Lower leg skin (tissue), 4 donors: ENCODE measurements at regions not wholly inside any gene's neighbourhood (a gene's known extent, or its start where the extent isn't known, plus 50 kb on each side); places are given as distances from the start of the nearest gene placed in this dataset.

Experiments used
- DNase-seq, 2 donors: peaks; one replicate each; pipeline ENCODE4 v3.0.0-alpha.2; 2019; ENCODE audit warnings: low spot score in 2 of 2
- H3K4me3 ChIP-seq: fragments of 200-600 bp; sonication (generic); 2 replicates; pipeline ENCODE4 v1.5.1; 2017; ENCODE audit warnings: mild to moderate bottlenecking, low read depth; ENCODE audit not compliant: poor library complexity, severe bottlenecking
- CTCF ChIP-seq, 3 donors: fragments of 450-650 bp; IDR thresholded peaks; one replicate each; pipeline ENCODE4 v1.5.1; 2016; ENCODE audit warnings: antibody characterized with exemption in 3 of 3, mild to moderate bottlenecking in 3 of 3, moderate library complexity in 2 of 3
- POLR2A ChIP-seq, 2 donors: fragments of 450-650 bp; IDR thresholded peaks; one replicate each; pipeline ENCODE4 v1.6.1; 2016 to 2017; ENCODE audit warnings: antibody characterized with exemption in 2 of 2, mild to moderate bottlenecking in 1 of 2, moderate library complexity in 1 of 2
- WGBS, 2 donors: methylation state at CpG; one replicate each; pipeline ENCODE4 v1.1.5; 2018; 5-methylcytosine and 5-hydroxymethylcytosine counted together
- intact Hi-C: fragments of 100-400 bp; cut with DNase I; formaldehyde crosslinking; loops from one replicate; pipeline ENCODE4 v1.15.0; 2023; ENCODE audit warnings: low total_unique reads

GRCh38 chr3:126245811-126246727 is 65.7 kb upstream of the ALDH1L1 start:
- WGBS, 2 donors, result 56 to 59% methylated on average over 14 of the region's 14 CpGs
- intact Hi-C loops, result no loop called here
- no peak for DNase-seq
- no peak overlapping the region for H3K4me3 ChIP-seq
- TF ChIP-seq POLR2A (IDR thresholded peaks at IDR 0.05) (no peak), CTCF (IDR thresholded peaks at IDR 0.05) (no peak)
